Stimulated activated CD4-positive, alpha-beta T cell treated with anti-CD3 and anti-CD28 coated beads, Interleukin-1b, Interleukin-23, amount 100 ng/mL, for 1 hour (primary cell): ENCODE measurements at regions not wholly inside any gene's neighbourhood (a gene's known extent, or its start where the extent isn't known, plus 50 kb on each side); places are given as distances from the start of the nearest gene placed in this dataset.

Experiments used
- DNase-seq, 2 donors: peaks; one replicate each; pipeline ENCODE4 v3.0.0-alpha.2; 2020; ENCODE audit warnings: low read depth in 2 of 2

DNA sequence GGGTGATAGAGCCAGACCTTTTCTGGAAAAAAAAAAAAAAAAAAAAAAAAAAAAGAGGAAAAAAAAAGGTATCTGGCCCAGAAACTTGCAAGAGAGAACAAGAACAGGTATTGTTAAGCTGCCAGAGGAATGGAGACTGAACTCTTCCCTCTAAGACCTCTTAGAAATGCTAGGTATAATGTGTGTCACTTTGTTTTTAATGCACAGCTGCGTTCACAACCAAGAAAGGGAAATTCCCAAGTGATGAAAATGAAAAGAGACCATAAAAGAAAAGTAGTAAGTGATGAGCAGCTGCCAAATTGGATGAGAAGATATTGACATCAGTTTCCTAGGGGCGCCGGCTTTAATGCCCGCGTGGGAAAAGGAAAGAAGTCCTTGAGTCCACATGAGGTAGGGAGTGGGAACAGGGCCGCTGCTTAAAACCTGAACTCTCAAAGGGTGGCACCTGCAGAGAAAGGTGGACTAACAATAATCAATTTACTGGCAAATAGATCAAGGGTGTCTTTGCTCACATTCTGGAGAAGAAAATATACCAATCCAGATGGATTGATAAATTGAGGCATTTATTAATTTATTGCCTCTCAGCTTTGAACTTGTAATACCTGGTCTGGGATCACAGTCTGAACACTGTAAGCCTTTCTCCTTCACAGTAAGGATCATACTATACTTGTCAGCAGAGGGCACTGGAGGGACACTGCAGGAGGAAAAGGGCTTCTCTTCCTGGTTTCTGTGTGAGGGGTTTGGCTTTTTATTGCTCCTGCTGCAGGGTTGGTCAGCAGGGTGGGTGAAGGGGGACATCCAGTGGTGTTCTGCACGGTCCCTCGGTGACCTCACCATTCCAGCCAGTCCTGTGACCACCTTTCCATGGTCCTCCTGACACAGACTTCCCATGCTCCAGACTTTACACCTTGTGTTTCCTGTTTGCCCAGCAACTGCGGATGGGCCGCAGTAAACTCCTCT, 131.6 kb downstream of the AQP9 start:
- DNase-seq = peak in 1 of 2 donors; percentile 1

DNA sequence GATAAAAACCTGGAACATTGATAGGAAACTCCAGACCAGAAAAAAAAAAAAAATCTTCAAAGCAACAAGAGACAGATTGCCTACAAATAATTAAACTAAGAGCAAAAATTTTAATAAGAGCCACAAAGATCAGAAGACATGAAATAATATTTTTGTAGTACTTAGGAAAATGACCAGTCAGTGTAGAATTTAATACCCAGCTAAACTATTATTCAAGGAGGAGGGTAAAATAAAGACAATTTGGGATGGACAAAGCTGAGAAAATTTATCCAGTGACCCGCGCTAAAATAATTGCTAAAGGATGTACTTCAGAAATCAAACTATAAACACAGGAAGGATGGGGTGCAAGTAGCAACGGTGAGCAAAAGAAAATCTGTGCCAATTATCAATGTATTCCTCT, 133.2 kb downstream of the AQP9 start:
- DNase-seq = no peak

DNA sequence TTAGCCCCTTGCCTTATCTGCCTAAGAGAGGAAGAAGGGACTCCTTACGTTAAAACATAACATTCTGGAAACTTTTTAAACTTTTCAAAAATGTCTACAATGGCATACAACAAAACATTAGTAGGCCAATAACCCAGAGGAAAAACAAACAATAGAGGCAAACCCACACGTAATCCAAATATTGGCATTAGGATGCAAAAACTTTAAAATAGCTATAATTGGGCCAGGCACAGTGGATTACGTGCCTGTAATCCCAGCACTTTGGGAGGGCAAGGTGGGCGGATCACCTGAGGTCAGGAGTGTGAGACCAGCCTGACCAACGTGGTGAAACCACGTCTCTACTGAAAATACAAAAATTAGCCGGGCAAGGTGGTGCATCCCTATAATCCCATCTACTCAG, 134.9 kb downstream of the AQP9 start:
- no peak for DNase-seq

GRCh38 chr15:58274885-58275284, 136.7 kb downstream of the AQP9 start:
- no peak for DNase-seq

DNA sequence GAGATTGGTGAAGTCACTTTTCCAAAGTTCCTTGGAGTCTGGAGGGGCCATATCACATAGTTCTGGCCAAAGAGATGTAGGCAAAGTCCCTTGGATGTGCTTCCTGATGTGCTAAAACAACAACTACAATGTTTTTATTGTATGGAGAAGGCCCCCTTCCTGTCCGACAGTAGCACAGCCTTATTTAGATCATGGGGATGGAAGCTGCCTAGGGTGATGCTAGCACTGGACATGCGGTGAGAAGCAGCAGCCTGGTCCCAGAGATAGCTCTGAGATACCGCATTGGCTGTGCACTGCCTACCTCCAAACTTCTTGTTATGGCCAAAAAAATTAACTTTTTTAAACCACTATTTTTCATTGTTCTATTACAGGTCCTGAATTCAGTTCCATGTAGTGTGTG, 137.6 kb downstream of the AQP9 start:
- DNase-seq = no peak

DNA sequence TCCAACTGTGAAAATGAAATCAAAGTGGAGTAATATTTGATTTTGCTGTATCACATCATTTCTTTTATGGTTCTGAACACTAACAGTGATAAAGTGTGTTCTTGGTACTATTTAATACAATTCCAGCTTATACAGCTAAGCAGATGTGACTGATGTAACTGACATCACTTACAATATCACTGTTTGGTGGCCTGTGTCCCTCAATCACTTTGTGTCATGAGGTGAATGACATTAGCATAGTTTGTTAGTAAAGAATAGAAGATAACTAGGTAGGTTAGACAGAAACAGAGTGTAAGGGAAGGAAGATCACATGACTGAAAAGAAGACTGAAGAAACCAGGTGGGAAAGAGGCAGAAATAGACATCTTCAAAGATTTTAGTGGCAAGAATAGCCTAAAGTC, 138.7 kb downstream of the AQP9 start:
- no peak for DNase-seq

GRCh38 chr15:58277333-58277732, 139.2 kb downstream of the AQP9 start:
- DNase-seq = no peak

DNA sequence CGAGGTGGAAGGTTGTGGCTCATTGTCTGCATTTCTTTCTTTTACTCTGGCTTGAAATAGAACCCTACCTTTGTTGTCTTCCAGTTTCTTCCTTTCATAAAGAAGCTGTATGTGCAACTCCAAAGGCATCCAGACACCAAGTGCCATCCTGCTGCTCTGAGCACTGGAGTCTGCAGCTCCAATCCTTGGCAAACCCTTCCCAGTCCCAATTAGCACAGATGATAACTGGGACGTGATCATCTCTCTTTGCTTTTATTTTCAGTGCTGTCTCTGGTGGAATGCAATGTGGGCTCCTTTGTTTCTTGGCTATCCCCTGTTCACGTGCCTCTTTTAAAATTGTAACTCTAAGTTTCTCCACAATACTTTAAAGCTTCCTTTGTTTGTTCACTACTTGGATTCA, 140.9 kb downstream of the AQP9 start:
- DNase-seq = no peak

- no peak for DNase-seq
Measured at GRCh38 chr15:58279654-58280053, 141.5 kb downstream of the AQP9 start.

DNA sequence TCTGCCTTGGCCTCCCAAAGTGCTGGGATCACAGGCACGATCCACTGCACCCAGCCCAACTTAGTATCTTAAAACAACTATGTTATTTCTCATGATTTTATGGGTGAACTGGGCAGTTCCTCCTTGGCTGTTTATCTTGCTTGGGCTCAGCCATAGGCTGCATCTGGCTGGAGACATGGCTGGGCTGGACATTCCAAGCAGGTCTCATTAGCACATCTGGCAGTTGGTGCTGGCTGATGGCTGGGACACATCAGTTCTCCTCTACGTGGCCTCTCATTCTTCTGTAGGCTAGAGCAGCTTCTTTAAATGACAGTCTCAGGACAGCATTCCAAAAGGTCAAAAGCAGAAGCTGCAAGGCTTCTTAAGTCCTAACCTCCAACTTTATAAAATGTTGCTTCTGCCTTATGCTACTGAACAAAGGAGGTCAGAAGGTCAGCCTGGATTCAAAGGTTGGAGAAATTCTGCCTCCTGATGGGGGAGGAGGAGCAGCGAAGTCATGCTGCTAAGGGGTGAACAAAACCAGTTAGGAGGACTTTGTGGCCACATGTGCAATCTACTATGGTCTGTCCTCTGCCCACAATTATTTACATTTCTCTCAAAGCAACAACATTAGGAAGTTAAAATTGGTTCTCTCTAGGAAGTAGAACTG, 144.0 kb downstream of the AQP9 start:
- DNase-seq = no peak

DNA sequence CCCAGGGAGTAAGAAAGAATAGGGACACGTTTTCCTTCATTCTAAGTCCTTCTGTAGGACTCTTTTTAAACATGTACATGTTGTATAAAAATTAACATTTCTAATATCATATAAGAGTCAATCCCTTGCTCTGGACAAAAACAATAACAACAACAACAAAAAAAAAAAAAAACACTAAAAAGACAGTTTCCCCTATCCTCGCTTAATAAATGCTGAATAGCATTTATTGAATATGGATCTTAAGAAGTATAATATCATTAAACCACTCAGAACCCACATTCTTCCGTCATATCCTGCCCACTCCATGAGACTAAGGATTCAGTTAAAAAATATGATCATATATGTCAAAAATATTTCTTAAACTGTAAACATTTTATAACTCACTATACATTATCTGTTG, 145.1 kb downstream of the AQP9 start:
- DNase-seq = no peak

GRCh38 chr15:58284293-58284692, 146.1 kb downstream of the AQP9 start:
- DNase-seq = no peak

DNA sequence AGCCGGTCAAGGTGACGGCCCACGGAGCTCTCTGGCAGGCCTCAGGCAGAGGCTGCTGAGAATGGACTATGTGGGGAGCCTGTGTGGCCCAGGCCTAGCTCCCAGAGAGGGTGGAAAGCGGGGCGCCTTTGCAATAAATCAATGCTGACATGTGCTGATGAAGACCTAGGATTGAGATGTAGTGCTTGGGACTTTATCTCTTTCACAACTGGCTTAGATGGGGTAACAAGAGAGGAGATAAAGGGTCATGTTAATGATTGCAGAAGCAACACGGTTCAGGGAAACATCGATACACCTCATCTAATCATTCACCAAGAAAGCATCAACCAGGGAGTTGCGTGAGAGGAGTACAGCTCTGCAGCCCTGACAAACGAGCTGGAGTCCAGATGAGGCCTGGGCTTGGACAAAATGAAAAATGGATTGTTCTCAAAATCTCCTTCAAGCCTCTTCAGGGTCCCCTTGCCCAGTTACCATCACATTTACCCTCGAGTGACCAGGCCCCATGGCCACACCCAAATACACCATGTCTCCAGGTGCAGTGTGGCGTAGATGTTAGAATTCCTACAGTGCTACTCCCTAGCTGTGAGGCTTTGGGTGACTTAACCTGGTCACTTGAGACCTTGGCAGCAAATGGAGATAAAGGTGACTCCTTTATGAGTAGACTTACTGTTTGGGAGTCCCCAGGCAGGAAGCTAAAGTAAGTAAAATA, 146.4 kb upstream of the LIPC start:
- no peak for DNase-seq

DNA sequence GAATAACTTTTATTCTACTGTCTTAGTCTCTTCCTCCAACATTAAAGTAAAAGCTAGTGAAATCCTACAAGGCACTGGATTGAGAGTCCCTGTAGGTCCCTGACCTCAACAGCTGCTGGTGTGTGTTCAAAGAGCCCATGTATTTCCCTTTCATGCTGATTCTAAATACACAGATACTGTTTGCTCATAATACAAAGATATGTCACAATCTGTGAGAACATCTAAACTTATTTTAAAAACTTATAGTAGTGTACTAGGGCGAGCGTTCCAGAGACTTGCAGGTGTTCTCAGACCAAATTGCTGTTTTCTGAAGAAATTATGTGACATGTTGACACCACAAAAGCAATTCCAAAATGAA, 145.9 kb upstream of the LIPC start:
- no peak for DNase-seq

GRCh38 chr15:58286523-58286922, 145.3 kb upstream of the LIPC start:
- DNase-seq = no peak

DNA sequence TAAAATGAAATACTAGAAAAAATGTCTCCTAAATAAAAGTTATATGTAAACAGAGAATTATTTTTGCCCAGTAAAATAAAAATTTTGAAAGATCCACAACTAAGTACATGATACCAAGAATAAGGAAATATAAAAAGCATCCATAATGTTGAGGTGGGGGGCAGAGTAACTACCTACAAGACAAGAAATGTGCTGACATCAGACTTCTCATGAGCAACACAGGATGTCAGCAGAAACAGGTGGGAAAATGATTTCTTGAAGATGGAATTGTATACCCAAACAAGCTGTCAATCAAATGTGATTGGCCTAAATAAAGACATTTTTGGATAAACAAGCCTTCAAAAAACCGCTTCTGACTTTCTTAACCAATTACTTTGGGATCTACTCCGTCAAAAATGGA, 143.9 kb upstream of the LIPC start:
- DNase-seq = no peak

DNA sequence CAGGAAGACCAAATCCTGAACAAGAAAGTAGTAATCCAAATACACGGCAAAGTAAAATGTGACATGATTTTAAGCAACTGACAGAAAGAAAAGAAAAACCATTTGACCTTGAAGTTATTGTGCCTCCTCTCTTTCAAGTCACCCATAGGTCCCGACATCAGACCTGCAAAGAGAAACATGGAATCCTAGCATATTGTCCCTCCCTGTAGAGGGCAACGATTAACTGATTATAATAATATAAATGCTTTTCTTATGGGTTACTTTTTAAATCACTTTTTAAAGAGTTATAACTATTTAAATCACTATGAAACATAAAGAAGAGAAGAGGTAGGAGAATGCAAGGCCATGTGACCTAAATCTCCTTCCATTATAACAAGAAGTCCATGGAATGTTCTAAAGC, 143.2 kb upstream of the LIPC start:
- no peak for DNase-seq

GRCh38 chr15:58291848-58292247, 139.9 kb upstream of the LIPC start:
- DNase-seq = no peak

- DNase-seq = no peak
Measured at GRCh38 chr15:58292751-58293175, 139.0 kb upstream of the LIPC start.

DNA sequence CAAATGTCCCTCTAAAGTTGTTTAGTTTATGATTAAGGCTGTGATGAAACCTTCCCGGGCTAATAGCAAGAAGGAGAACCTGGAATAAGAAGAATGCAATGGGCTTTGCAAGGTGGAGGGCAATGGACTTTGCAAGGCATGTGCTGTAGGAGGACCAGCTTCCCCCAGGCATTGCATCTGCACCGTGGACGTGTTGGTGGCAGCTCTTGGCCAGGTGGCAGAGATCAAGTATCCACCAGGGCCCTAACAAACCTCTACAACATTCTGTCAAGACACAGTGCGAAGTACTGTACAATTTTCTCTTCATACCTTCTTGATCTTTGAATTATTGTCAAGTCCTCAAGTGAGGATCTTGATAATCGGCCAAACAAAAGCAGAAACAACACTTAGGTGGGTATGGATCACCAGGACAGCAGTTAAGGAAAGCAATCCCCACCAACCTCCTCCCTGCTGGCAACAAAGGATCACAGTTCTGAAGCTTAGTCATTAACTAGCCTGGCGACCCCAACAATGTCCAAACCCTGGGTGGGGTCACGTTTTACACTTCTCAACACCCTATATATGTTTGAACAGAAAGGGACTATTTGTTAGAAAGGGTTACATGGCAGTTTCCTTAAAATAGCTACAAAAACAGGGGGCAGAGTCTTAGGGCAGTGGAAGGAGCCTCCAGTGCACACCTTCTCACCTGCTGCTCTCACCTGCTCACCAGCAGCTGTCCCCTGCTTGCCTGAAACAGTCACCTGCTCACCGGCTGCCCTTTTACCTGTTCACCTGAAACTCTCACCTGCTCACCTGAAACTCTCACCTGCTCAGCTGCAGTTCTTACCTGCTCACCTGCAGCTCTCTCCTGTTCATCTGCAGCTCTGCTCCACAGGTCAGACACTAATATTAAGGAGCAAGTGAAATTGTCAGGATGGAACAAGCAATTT, 137.9 kb upstream of the LIPC start:
- DNase-seq = no peak

DNA sequence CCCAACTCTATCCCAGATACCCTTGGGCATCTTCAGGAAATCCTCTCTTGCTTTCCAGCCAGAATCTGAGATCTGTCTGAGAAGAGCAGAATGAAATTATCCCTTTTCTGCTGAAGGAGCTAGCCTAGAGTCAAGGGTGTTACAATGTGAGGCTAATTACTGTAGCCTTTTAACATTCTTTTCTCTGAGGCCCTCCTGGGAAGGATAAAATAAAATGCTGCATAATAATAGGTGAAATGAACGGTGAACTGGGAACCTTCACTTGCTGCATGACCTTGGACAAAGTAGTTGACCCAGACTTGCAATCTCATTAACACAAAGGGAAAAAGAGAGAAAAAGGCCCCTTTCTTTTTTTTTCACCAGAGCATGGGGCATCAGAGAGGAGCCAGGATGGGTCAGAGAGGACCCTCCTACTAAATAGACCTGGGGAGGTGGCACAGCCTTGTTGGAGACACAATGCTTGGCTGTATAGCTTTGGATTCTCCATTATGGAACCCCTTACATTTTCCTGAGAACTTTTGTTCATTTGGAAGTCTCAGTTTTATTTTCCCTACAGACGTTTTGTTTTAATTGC, 137.0 kb upstream of the LIPC start:
- no peak for DNase-seq
